Chondrocyte (in vitro differentiated cells): ENCODE measurements at regions not wholly inside any gene's neighbourhood (a gene's known extent, or its start where the extent isn't known, plus 50 kb on each side); places are given as distances from the start of the nearest gene placed in this dataset.
A peak's percentile ranks its signal among the peaks of the same experiment; 100 is the strongest.

Experiments used
- DNase-seq: peaks from one replicate; pipeline ENCODE4 v3.0.0; 2021; ENCODE audit warnings: mixed read lengths, low spot score
- H3K27ac Mint-ChIP-seq: one replicate; pipeline ENCODE4 v1.8.0; 2021; ENCODE audit warnings: mild to moderate bottlenecking, moderate library complexity, mixed read lengths; ENCODE audit not compliant: unreplicated experiment
- H3K27me3 Mint-ChIP-seq: 2 replicates; pipeline ENCODE4 v1.8.0; 2021; ENCODE audit warnings: low read depth, mixed read lengths
- H3K36me3 Mint-ChIP-seq: 2 replicates; pipeline ENCODE4 v1.8.0; 2021; ENCODE audit warnings: low read depth, mixed read lengths
- H3K4me1 Mint-ChIP-seq: 2 replicates; pipeline ENCODE4 v1.8.0; 2021; ENCODE audit warnings: low read depth, mild to moderate bottlenecking, mixed read lengths
- H3K4me3 Mint-ChIP-seq: one replicate; pipeline ENCODE4 v1.8.0; 2021; ENCODE audit warnings: mild to moderate bottlenecking, moderate library complexity, mixed read lengths; ENCODE audit not compliant: unreplicated experiment
- H3K9me3 Mint-ChIP-seq: 2 replicates; pipeline ENCODE4 v1.8.0; 2021; ENCODE audit warnings: low read depth, mixed read lengths
- CTCF ChIP-seq: fragments of 200-600 bp; sonication (generic); IDR thresholded peaks from 2 replicates; pipeline ENCODE4 v1.5.0; 2021; ENCODE audit warnings: antibody characterized with exemption, mild to moderate bottlenecking, moderate library complexity

GRCh38 chr20:22916021-22916842 is 118.9 kb upstream of the SSTR4 start:
- DNase-seq = no peak
- H3K36me3 Mint-ChIP-seq = peaks cover 1% of the 10 kb centered on the region
- no peak overlapping the region for H3K27ac Mint-ChIP-seq
- TF ChIP-seq CTCF = no peak
- peaks cover 16% of the 10 kb centered on the region for H3K9me3 Mint-ChIP-seq
- H3K27me3 Mint-ChIP-seq = peaks cover 3% of the 10 kb centered on the region
- no peak overlapping the region for H3K4me3 Mint-ChIP-seq
- H3K4me1 Mint-ChIP-seq = peaks cover 26% of the 10 kb centered on the region

- peaks cover 9% of the 10 kb centered on the region for H3K9me3 Mint-ChIP-seq
- peaks cover 39% of the 10 kb centered on the region for H3K4me1 Mint-ChIP-seq
- H3K36me3 Mint-ChIP-seq = peaks cover 1% of the 10 kb centered on the region
- peaks cover 3% of the 10 kb centered on the region for H3K27me3 Mint-ChIP-seq
- no peak overlapping the region for H3K27ac Mint-ChIP-seq
- no peak for TF ChIP-seq CTCF
- DNase-seq = no peak
- no peak overlapping the region for H3K4me3 Mint-ChIP-seq
Measured at GRCh38 chr20:22918286-22918983, 116.7 kb upstream of the SSTR4 start.

- Mint-ChIP-seq H3K4me1 (peaks cover 52% of the 10 kb centered on the region), H3K36me3 (no peaks in the 10 kb centered on the region), H3K27ac (no peak overlapping the region), H3K27me3 (no peaks in the 10 kb centered on the region), H3K4me3 (no peak overlapping the region), H3K9me3 (no peaks in the 10 kb centered on the region)
- no peak for TF ChIP-seq CTCF
- no peak for DNase-seq
Measured at GRCh38 chr20:22920898-22921297, 114.2 kb upstream of the SSTR4 start.

- no peaks in the 10 kb centered on the region for H3K9me3 Mint-ChIP-seq
- H3K36me3 Mint-ChIP-seq = no peaks in the 10 kb centered on the region
- no peak overlapping the region for H3K4me3 Mint-ChIP-seq
- TF ChIP-seq CTCF = no peak
- no peak for DNase-seq
- H3K4me1 Mint-ChIP-seq = peaks cover 48% of the 10 kb centered on the region
- peak overlapping the region; percentile 72 for H3K27ac Mint-ChIP-seq
- H3K27me3 Mint-ChIP-seq = no peaks in the 10 kb centered on the region
Measured at GRCh38 chr20:22921595-22922421, 113.3 kb upstream of the SSTR4 start.

GRCh38 chr20:22922987-22923386 is 112.1 kb upstream of the SSTR4 start:
- peaks cover 42% of the 10 kb centered on the region for H3K4me1 Mint-ChIP-seq
- no peak overlapping the region for H3K27ac Mint-ChIP-seq
- H3K4me3 Mint-ChIP-seq = no peak overlapping the region
- no peak for TF ChIP-seq CTCF
- no peak for DNase-seq
- no peaks in the 10 kb centered on the region for H3K36me3 Mint-ChIP-seq
- H3K27me3 Mint-ChIP-seq = no peaks in the 10 kb centered on the region
- no peaks in the 10 kb centered on the region for H3K9me3 Mint-ChIP-seq
